K562 (cell line): ENCODE measurements at regions not wholly inside any gene's neighbourhood (a gene's known extent, or its start where the extent isn't known, plus 50 kb on each side); places are given as distances from the start of the nearest gene placed in this dataset.

Source experiments
- ATAC-seq: fragments of 200-7000 bp; cut with Tn5 transposase; 3 replicates; pipeline ENCODE4 v1.9.1; 2020; ENCODE audit warnings: moderate library complexity
- BruUV-seq: library from RNA; stranded (reverse); fragments of 400-500 nt; replicated peaks from 2 replicates; lab custom pipeline; 2021; lab: Mats Ljungman, UMichigan
- CTCF ChIA-PET: fragments of 300-600 bp; formaldehyde crosslinking; extraction: SDS; loops from one replicate; lab custom pipeline; 2021; ENCODE audit warnings: low intra/inter-chr PET ratio; lab: Yijun Ruan, JAX
- POLR2A ChIA-PET: fragments of 300-600, 350-650 bp; sonication (Branson Sonifier 250); formaldehyde crosslinking; extraction: SDS; loops from one replicate; lab custom pipeline; 2021; ENCODE audit warnings: antibody characterized with exemption, inconsistent platforms; lab: Yijun Ruan, JAX
- DNase-seq, 4 experiments: peaks; one replicate each; pipeline versions ENCODE4 v3.0.0 to v3.0.0-alpha.2; 2011 to 2018; ENCODE audit warnings: low spot score in 3 of 4, mixed read lengths in 3 of 4; ENCODE audit errors: extremely low read depth in 1 of 4
- FAIRE-seq: peaks from 2 replicates; lab custom pipeline; 2011; peaks lifted over from hg19 to GRCh38; lab: Jason Lieb, UNC
- H2AFZ ChIP-seq: 2 replicates; pipeline ENCODE4 v1.6.0; 2011; ENCODE audit warnings: low read depth, low read length, control low read depth, inconsistent platforms
- H3K27ac ChIP-seq: fragments of 200-600 bp; 3 replicates; pipeline ENCODE4 v1.8.0; 2011; ENCODE audit warnings: low read depth, mild to moderate bottlenecking, control low read depth, inconsistent platforms, low read length, moderate library complexity, mixed read lengths; ENCODE audit errors: extremely low read depth
- H3K27me3 ChIP-seq, 2 experiments: fragments of 300-600 bp in 1 of 2; 2 replicates in 1 of 2; 3 replicates in 1 of 2; pipeline versions ENCODE4 v1.6.0 to v1.8.0; 2011; ENCODE audit warnings: inconsistent platforms in 2 of 2, low read length in 2 of 2, mild to moderate bottlenecking in 1 of 2, mixed read lengths in 1 of 2, moderate library complexity in 1 of 2; ENCODE audit not compliant: control insufficient read depth in 2 of 2, insufficient read depth in 2 of 2
- H3K36me3 ChIP-seq: fragments of 300-600 bp; 3 replicates; pipeline ENCODE4 v1.8.0; 2011; ENCODE audit warnings: mild to moderate bottlenecking, low read length, inconsistent platforms; ENCODE audit not compliant: control insufficient read depth, insufficient read depth
- H3K4me1 ChIP-seq, 2 experiments: fragments of 200-600 bp in 1 of 2; replicated peaks in 1 of 2; 2 replicates in 1 of 2; 3 replicates in 1 of 2; pipeline versions ENCODE4 v1.5.1 to v1.8.0; 2011; ENCODE audit warnings: inconsistent platforms in 2 of 2, low read length in 2 of 2, mild to moderate bottlenecking in 1 of 2, mixed read lengths in 1 of 2, moderate library complexity in 1 of 2; ENCODE audit not compliant: control insufficient read depth in 2 of 2, insufficient read depth in 2 of 2
- H3K4me2 ChIP-seq: 2 replicates; pipeline ENCODE4 v1.6.1; 2011; ENCODE audit warnings: low read length, control low read depth, inconsistent platforms, mixed read lengths; ENCODE audit not compliant: insufficient read depth
- H3K4me3 ChIP-seq: fragments of 200-600 bp; sonication (generic), shearing (Covaris generic); 2 replicates; pipeline ENCODE4 v1.5.1; 2016; ENCODE audit warnings: control low read depth, inconsistent platforms
- H3K79me2 ChIP-seq: fragments of 200-600 bp; 3 replicates; pipeline ENCODE4 v1.8.0; 2011; ENCODE audit warnings: low read length, inconsistent platforms; ENCODE audit not compliant: control insufficient read depth, insufficient read depth
- H3K9ac ChIP-seq, 2 experiments: 2 replicates each; pipeline versions ENCODE4 v1.6.0 to v1.6.1; 2011; ENCODE audit warnings: low read depth in 2 of 2, low read length in 2 of 2, control low read depth in 1 of 2, inconsistent platforms in 1 of 2, mild to moderate bottlenecking in 1 of 2, mixed read lengths in 1 of 2; ENCODE audit not compliant: insufficient read depth in 1 of 2
- H3K9me1 ChIP-seq: one replicate; pipeline ENCODE4 v1.6.0; 2011; ENCODE audit warnings: inconsistent platforms, mild to moderate bottlenecking, low read length, moderate library complexity; ENCODE audit not compliant: control insufficient read depth, insufficient read depth
- H3K9me3 ChIP-seq: replicated peaks from 2 replicates; pipeline ENCODE4 v1.5.1; 2011; ENCODE audit warnings: low read depth, low read length, inconsistent platforms; ENCODE audit not compliant: control insufficient read depth, insufficient read depth
- H4K20me1 ChIP-seq: replicated peaks from 2 replicates; pipeline ENCODE4 v1.6.1; 2011; ENCODE audit warnings: low read length, inconsistent platforms, mixed read lengths; ENCODE audit not compliant: control insufficient read depth, insufficient read depth
- ADNP ChIP-seq: fragments of 200-800 bp; sonication (Bioruptor generic); IDR thresholded peaks from 2 replicates; pipeline ENCODE4 v1.6.1; 2016; ENCODE audit warnings: missing genetic modification characterization, missing compliant biosample characterization
- HNRNPH1 ChIP-seq: fragments of 200-400 bp; formaldehyde crosslinking; optimal IDR thresholded peaks from 2 replicates; pipeline ENCODE3; 2017; ENCODE audit warnings: low read depth, mild to moderate bottlenecking, low read length, moderate library complexity
- MXD1 ChIP-seq: fragments of 250-450 bp; sonication (Bioruptor Pico); IDR thresholded peaks from 2 replicates; pipeline ENCODE4 v1.8.0; 2021; ENCODE audit warnings: borderline replicate concordance, mild to moderate bottlenecking, moderate library complexity; ENCODE audit not compliant: poor library complexity, severe bottlenecking
- NFRKB ChIP-seq: fragments of 450-650 bp; IDR thresholded peaks from 2 replicates; pipeline ENCODE4 v1.6.1; 2016; ENCODE audit warnings: low read depth
- PBX2 ChIP-seq, 2 experiments: IDR thresholded peaks in 1 of 2; conservative IDR thresholded peaks in 1 of 2; 2 replicates each; pipeline ENCODE4 v1.6.1; 2016; ENCODE audit warnings: low read depth in 2 of 2, mild to moderate bottlenecking in 1 of 2, missing compliant biosample characterization in 1 of 2, missing genetic modification characterization in 1 of 2, moderate library complexity in 1 of 2
- POLR2B ChIP-seq: fragments of 450-650 bp; IDR thresholded peaks from 2 replicates; pipeline ENCODE4 v1.6.1; 2018; ENCODE audit warnings: low read depth; ENCODE audit not compliant: partially characterized antibody
- STAT5A ChIP-seq: IDR thresholded peaks from 2 replicates; pipeline ENCODE4 v1.6.1; 2012; ENCODE audit warnings: low read length, inconsistent platforms, borderline replicate concordance
- ZFP1 ChIP-seq: fragments of 450-650 bp; formaldehyde crosslinking; IDR thresholded peaks from 2 replicates; pipeline ENCODE4 v1.4.0; 2020; ENCODE audit warnings: mild to moderate bottlenecking, mixed read lengths
- ZNF23 ChIP-seq: fragments of 250-450 bp; sonication (Bioruptor Pico); IDR thresholded peaks from 2 replicates; pipeline ENCODE4 v1.4.0; 2020; ENCODE audit warnings: mild to moderate bottlenecking
- ZNF407 ChIP-seq: fragments of 450-650 bp; IDR thresholded peaks from 2 replicates; pipeline ENCODE4 v1.6.1; 2016; ENCODE audit warnings: low read depth
- WGBS: fragments of 100-300 bp; shearing (Covaris generic); methylation state at CpG from one replicate; pipeline ENCODE4 v1.1.6; 2016; ENCODE audit warnings: low coverage, mixed read lengths; ENCODE audit not compliant: insufficient coverage; ENCODE audit errors: missing lambda C conversion rate; 5-methylcytosine and 5-hydroxymethylcytosine counted together
- in situ Hi-C: fragments of 300-500 bp; cut with MboI; formaldehyde crosslinking; loops from 4 replicates; pipeline ENCODE4 v1.15.0; 2018; ENCODE audit warnings: inconsistent platforms, mixed read lengths
- intact Hi-C: fragments of 100-400 bp; cut with micrococcal nuclease; formaldehyde crosslinking; loops from 2 replicates; pipeline ENCODE4 v1.14.2; 2022

- FAIRE-seq (no peak), ATAC-seq (no peak), DNase-seq (no peak)
- Histone ChIP-seq H3K4me3 (no peak overlapping the region), H3K27me3 (peaks cover 0 to 10% of the 10 kb centered on the region in 2 experiments; a peak in 2 of 5 replicates), H3K4me2 (no peak overlapping the region), H3K27ac (no peak overlapping the region), H3K9ac (no peak overlapping the region), H3K36me3 (no peaks in the 10 kb centered on the region), H3K79me2 (no peaks in the 10 kb centered on the region), H3K9me3 (no peaks in the 10 kb centered on the region), H3K4me1 (no peaks in the 10 kb centered on the region), H2AFZ (no peak overlapping the region), H4K20me1 (no peaks in the 10 kb centered on the region), H3K9me1 (no peaks in the 10 kb centered on the region)
- BruUV-seq, result no TSS peak
- in situ Hi-C loops (no loop called here), intact Hi-C loops (no loop called here)
- CTCF ChIA-PET, result no interaction called here
- WGBS, result 0% methylated on average over 12 of the region's 12 CpGs
- POLR2A ChIA-PET, result interaction anchor here (0.5 kb wide), 1 partner anchor 947 kb away, joined by 4 read pairs; no protein-coding TSS in a partner anchor
- no peak for TF ChIP-seq HNRNPH1
- TF ChIP-seq POLR2B, result no peak
- TF ChIP-seq ZNF407, result no peak
- TF ChIP-seq MXD1 (CRISPR knock-in tag), result no peak
- no peak for TF ChIP-seq NFRKB
- TF ChIP-seq STAT5A, result no peak
- TF ChIP-seq ZFP1 (CRISPR knock-in tag), result no peak
- TF ChIP-seq ADNP (tag), result no peak
- TF ChIP-seq ZNF23 (CRISPR knock-in tag), result no peak
- TF ChIP-seq PBX2 (CRISPR knock-in tag; IDR thresholded peaks at IDR 0.05; ENCODE audit: low read depth), result no peak
- TF ChIP-seq PBX2 (tag; conservative IDR thresholded peaks at IDR 0.05; ENCODE audit: low read depth), result no peak
Observed at GRCh38 chr13:111872475-111873150, 194.3 kb upstream of the SOX1 start.
